ENCODE measurements at regions not wholly inside any gene's neighbourhood (a gene's known extent, or its start where the extent isn't known, plus 50 kb on each side); places are given as distances from the start of the nearest gene placed in this dataset.

DNA sequence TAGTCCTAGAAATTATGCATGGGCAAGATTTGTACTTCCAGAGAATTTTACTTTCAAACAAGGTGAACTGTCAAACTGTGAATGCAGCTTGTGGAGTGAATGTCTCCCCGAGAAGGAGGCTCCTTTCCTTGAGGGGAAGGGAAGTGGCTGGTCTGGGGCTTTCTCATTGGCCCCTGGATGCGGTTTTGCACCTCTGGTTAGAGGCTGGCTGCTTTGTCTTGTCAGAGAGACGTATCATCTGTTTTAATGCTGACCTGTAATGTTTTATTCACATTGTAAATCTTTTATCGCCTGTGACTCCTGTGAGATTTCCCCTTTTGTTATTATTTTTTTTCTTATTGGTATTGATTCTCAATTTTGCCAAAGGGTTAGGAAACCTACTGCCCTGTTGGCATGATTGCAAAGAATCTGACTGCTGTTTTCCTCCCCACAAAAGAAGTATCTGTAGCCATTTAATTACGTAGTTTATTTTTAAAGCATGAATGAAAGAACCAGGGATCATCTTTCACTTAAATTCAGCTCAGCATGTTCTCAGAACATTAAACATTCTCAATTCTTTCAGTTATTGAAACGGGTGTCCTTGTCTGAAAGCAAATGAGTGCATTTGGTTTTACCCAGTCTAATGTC lies 238.3 kb upstream of the NFE2L3 start:
- Histone ChIP-seq H3K27me3 (ENCODE audit: control insufficient read depth in 1 of 2, insufficient read depth in 2 of 2, low read length in 2 of 2) (peaks cover 5 to 7% of the 10 kb centered on the region in 2 donors), H3K27ac (ENCODE audit: low read length) (no peak overlapping the region), H3K4me3 (ENCODE audit: low read length in 2 of 2) (no peak overlapping the region)

DNA sequence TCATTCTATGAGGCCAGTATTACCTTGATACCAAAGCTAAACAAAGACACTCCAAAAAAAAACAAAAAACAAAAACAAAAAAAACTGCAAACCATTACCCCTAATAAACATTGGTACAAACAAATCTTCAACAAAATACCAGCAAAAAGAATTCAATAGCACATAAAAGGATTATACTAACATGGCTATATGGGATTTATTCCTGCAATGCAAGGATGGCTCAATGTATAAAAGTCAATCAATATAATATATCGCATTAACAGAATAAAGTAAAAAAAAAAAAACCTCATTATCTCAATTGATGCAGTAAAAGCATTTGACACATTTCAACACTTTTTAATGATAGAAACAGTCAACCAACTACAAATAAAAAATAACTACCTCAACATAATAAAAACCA lies 233.3 kb upstream of the NFE2L3 start:
- H3K4me3 ChIP-seq (ENCODE audit: low read length in 2 of 2) = no peak overlapping the region
- no peak overlapping the region for H3K9ac ChIP-seq (ENCODE audit: low read length in 2 of 2)
- no peaks in the 10 kb centered on the region for H3K4me1 ChIP-seq (ENCODE audit: control insufficient read depth, insufficient read depth, low read length)
- H3K36me3 ChIP-seq (ENCODE audit: control insufficient read depth in 2 of 2, insufficient read depth in 2 of 2, low read length in 2 of 2) = no peaks in the 10 kb centered on the region
- H3K9me3 ChIP-seq (ENCODE audit: control insufficient read depth in 2 of 2, low read length in 2 of 2) = no peaks in the 10 kb centered on the region
- H3K27ac ChIP-seq (ENCODE audit: low read length) = no peak overlapping the region
- H3K27me3 ChIP-seq (ENCODE audit: control insufficient read depth in 1 of 2, insufficient read depth in 2 of 2, low read length in 2 of 2) = peaks cover 5 to 7% of the 10 kb centered on the region in 2 donors

More for the DNA sequence above, 238.3 kb upstream of the NFE2L3 start:
- H3K9me3 ChIP-seq (ENCODE audit: control insufficient read depth in 2 of 2, low read length in 2 of 2) = no peaks in the 10 kb centered on the region
- no peak overlapping the region for H3K9ac ChIP-seq (ENCODE audit: low read length in 2 of 2)
- no peaks in the 10 kb centered on the region for H3K36me3 ChIP-seq (ENCODE audit: control insufficient read depth in 2 of 2, insufficient read depth in 2 of 2, low read length in 2 of 2)
- H3K4me1 ChIP-seq (ENCODE audit: control insufficient read depth, insufficient read depth, low read length) = no peaks in the 10 kb centered on the region

DNA sequence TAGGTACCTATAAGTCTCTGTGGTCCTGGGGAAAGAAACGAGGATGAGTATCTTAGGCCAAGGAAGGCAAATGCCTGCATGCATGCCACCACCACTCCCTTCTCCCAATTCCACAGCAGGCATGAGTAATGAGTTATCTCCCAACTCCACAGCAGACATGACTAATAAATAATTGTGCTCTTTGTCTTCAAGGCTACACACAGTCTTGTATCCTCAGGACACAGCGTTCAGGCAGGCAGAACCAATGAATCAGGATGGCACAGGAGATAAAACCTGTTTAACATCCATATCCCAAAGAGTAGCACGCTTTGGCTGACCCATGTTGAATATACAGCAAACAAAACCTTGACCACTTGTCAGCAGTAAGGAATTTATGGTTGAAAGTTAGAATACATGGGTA lies 229.7 kb upstream of the NFE2L3 start:
- Histone ChIP-seq H3K9me3 (ENCODE audit: control insufficient read depth in 2 of 2, low read length in 2 of 2) (no peaks in the 10 kb centered on the region), H3K27ac (ENCODE audit: low read length) (no peak overlapping the region), H3K4me3 (ENCODE audit: low read length in 2 of 2) (no peak overlapping the region), H3K27me3 (ENCODE audit: control insufficient read depth in 1 of 2, insufficient read depth in 2 of 2, low read length in 2 of 2) (no peaks in the 10 kb centered on the region), H3K4me1 (ENCODE audit: control insufficient read depth, insufficient read depth, low read length) (no peaks in the 10 kb centered on the region), H3K36me3 (ENCODE audit: control insufficient read depth in 2 of 2, insufficient read depth in 2 of 2, low read length in 2 of 2) (no peaks in the 10 kb centered on the region), H3K9ac (ENCODE audit: low read length in 2 of 2) (no peak overlapping the region)

DNA sequence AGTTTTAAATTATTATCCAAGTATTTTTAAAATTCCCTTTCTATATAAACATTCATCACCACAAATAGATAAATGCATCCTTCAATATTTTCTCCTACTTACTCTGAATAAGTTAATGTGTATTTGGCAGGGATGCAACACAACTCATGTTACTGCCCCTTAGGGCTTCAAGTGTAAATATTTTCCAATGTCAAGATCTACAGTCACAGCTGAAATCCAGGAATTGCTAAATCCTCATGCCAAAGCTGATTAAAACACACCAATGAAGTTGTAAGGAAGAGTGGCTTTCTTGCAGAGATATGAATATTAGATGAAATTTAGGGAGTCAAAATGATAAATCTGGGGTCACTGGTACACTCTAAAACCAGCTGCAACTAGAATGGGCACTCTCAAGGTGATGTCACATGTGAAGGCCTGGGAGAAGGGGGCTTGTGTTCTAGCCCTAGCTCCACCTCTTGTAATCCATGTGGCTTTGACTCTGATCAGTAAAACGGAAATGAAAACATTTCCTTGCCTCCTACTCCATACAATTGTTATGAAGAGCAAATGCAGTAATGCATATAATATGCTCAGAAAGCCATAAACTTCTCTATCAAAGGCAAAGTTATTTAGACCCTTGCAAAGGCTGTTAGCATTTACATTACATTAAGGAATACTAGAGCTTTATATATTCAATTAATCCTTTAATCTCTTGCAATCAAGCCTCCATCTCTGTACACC lies 228.1 kb upstream of the NFE2L3 start:
- Histone ChIP-seq H3K4me1 (ENCODE audit: control insufficient read depth, insufficient read depth, low read length) (no peaks in the 10 kb centered on the region), H3K36me3 (ENCODE audit: control insufficient read depth in 2 of 2, insufficient read depth in 2 of 2, low read length in 2 of 2) (no peaks in the 10 kb centered on the region), H3K27ac (ENCODE audit: low read length) (no peak overlapping the region), H3K9ac (ENCODE audit: low read length in 2 of 2) (no peak overlapping the region), H3K9me3 (ENCODE audit: control insufficient read depth in 2 of 2, low read length in 2 of 2) (no peaks in the 10 kb centered on the region), H3K27me3 (ENCODE audit: control insufficient read depth in 1 of 2, insufficient read depth in 2 of 2, low read length in 2 of 2) (no peaks in the 10 kb centered on the region), H3K4me3 (ENCODE audit: low read length in 2 of 2) (no peak overlapping the region)

DNA sequence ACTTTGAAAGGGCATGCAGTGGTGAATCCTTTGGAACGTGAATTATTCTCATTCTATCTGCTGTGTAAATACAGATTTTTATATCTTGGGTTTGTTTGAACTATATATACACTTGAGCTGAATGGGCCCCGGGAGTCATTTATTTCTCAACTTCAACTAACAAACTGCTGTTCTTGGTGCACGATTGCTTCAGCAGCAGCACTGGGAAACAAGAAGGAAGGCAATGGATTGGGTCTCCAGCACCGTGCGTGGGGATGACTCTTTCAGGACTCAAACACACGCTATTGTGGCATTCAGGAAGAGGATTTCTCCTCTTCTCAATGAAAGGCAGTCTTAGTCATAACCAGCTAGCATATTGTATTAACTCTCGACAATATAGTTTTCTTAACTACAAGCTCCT lies 226.0 kb upstream of the NFE2L3 start:
- Histone ChIP-seq H3K27me3 (ENCODE audit: control insufficient read depth in 1 of 2, insufficient read depth in 2 of 2, low read length in 2 of 2) (no peaks in the 10 kb centered on the region), H3K4me1 (ENCODE audit: control insufficient read depth, insufficient read depth, low read length) (no peaks in the 10 kb centered on the region), H3K36me3 (ENCODE audit: control insufficient read depth in 2 of 2, insufficient read depth in 2 of 2, low read length in 2 of 2) (no peaks in the 10 kb centered on the region), H3K9me3 (ENCODE audit: control insufficient read depth in 2 of 2, low read length in 2 of 2) (no peaks in the 10 kb centered on the region), H3K9ac (ENCODE audit: low read length in 2 of 2) (no peak overlapping the region), H3K27ac (ENCODE audit: low read length) (no peak overlapping the region), H3K4me3 (ENCODE audit: low read length in 2 of 2) (no peak overlapping the region)

DNA sequence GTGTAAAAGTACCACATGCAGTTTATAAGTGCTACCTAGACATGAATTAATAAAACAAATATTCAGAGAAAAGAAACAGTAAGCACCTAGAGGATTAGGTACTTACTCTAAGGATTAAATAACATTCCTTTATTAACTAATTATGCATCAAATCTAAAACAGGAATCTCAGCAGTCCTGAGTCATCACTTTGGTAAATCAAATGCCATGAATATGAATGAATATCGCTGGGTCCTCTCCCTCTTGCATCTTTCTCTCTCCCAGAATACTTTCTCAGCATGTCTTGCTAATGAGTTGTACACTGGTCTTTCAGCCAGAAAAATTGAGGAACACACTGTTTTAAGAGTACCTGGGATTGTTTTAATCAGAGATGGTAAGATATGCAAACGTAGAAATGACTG lies 225.5 kb upstream of the NFE2L3 start:
- Histone ChIP-seq H3K9me3 (ENCODE audit: control insufficient read depth in 2 of 2, low read length in 2 of 2) (no peaks in the 10 kb centered on the region), H3K9ac (ENCODE audit: low read length in 2 of 2) (no peak overlapping the region), H3K27ac (ENCODE audit: low read length) (no peak overlapping the region), H3K4me1 (ENCODE audit: control insufficient read depth, insufficient read depth, low read length) (no peaks in the 10 kb centered on the region), H3K27me3 (ENCODE audit: control insufficient read depth in 1 of 2, insufficient read depth in 2 of 2, low read length in 2 of 2) (peaks cover 0 to 1% of the 10 kb centered on the region in 2 donors), H3K36me3 (ENCODE audit: control insufficient read depth in 2 of 2, insufficient read depth in 2 of 2, low read length in 2 of 2) (no peaks in the 10 kb centered on the region), H3K4me3 (ENCODE audit: low read length in 2 of 2) (no peak overlapping the region)

DNA sequence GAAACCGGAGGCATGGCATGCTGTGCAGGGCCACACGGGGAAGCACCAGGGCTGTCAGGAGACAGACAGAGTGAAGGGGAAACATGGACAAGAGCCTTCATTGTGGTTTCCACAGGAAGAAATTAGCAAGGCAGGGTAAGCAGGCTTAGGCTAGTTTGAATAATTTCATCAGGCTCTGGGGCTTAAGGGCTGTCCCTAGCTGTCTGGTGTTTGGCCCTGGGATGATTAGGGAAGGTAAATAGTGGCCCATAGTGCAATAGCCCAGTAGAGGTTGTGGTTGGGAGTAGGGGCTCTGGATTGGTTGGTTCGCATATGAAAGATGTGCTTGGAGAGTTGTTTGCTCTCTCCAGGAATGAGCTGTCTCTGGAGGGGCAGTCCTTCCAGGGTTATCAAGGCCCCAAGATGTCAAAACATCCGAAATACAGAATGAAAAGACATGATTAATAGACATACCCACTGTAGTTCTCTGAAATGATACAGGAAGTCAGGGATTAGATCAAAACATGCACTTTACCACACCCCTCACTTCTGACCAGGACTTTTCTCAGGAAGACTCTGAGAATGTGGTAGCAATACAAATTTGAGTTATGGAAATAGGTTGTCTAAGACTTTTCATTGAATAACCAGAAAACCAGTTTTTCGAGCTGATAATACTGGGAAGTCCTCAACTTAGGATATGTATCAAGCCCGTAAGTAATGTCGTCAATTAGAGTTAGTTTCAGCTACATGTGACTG lies 224.9 kb upstream of the NFE2L3 start:
- H3K4me1 ChIP-seq (ENCODE audit: control insufficient read depth, insufficient read depth, low read length) = no peaks in the 10 kb centered on the region
- H3K27ac ChIP-seq (ENCODE audit: low read length) = no peak overlapping the region
- peaks cover 0 to 4% of the 10 kb centered on the region in 2 donors for H3K27me3 ChIP-seq (ENCODE audit: control insufficient read depth in 1 of 2, insufficient read depth in 2 of 2, low read length in 2 of 2)
- H3K9me3 ChIP-seq (ENCODE audit: control insufficient read depth in 2 of 2, low read length in 2 of 2) = no peaks in the 10 kb centered on the region
- no peak overlapping the region for H3K9ac ChIP-seq (ENCODE audit: low read length in 2 of 2)
- no peaks in the 10 kb centered on the region for H3K36me3 ChIP-seq (ENCODE audit: control insufficient read depth in 2 of 2, insufficient read depth in 2 of 2, low read length in 2 of 2)
- H3K4me3 ChIP-seq (ENCODE audit: low read length in 2 of 2) = no peak overlapping the region

DNA sequence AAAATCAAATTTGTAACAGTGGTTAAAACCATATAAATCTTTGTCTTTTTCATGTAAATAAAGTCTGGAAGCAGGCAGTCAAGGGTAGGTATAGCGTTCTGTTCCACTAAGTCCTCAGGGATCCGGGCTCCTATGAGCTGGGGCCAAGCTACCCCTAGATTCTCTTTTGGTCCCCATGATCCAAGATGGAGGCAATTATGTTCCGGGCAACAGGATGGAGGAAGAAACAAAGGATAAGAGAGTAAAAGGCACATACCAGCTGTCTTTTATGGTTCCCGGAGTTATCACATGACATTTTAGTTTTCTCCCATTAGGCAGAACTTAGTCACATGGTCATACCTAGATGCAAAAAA lies 224.4 kb upstream of the NFE2L3 start:
- H3K27ac ChIP-seq (ENCODE audit: low read length) = no peak overlapping the region
- no peaks in the 10 kb centered on the region for H3K4me1 ChIP-seq (ENCODE audit: control insufficient read depth, insufficient read depth, low read length)
- H3K9ac ChIP-seq (ENCODE audit: low read length in 2 of 2) = no peak overlapping the region
- H3K27me3 ChIP-seq (ENCODE audit: control insufficient read depth in 1 of 2, insufficient read depth in 2 of 2, low read length in 2 of 2) = peaks cover 0 to 4% of the 10 kb centered on the region in 2 donors
- no peak overlapping the region for H3K4me3 ChIP-seq (ENCODE audit: low read length in 2 of 2)
- no peaks in the 10 kb centered on the region for H3K9me3 ChIP-seq (ENCODE audit: control insufficient read depth in 2 of 2, low read length in 2 of 2)
- H3K36me3 ChIP-seq (ENCODE audit: control insufficient read depth in 2 of 2, insufficient read depth in 2 of 2, low read length in 2 of 2) = no peaks in the 10 kb centered on the region

DNA sequence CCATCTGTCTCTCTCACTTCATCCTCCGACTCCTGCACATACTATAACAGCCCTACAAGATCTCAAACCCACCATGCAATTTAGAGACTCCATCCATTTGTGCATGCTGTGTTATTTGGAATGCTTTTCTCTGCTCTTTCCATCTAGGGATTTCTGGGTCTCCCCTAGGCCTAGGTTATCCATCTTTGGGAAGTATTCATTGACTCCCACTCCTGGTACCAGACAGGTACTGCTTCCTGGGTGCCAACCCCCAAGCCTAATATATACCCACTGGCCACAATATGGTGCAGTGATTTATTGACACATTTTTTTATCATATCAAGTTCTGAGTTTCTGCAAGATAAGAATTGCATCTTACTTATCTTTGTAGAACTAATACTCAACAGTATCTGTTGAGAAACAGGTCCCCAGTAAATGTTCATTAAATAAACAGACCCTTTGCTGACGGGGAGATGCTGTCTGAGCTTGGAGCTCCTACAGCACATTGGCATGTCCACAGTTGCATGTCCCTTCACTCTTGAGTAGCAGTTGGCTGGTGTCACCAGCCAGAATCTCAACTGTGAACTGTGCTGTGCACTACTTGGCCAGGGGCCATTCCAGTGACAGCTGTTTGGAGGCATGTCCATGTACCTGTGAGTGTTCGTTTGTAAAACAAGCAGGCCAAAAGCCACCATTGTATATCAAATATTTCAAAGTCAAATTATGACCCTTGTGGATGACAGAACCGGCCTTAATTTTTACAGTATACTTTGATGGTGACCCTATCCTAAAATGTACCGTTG lies 223.3 kb upstream of the NFE2L3 start:
- Histone ChIP-seq H3K4me3 (ENCODE audit: low read length in 2 of 2) (no peak overlapping the region), H3K9ac (ENCODE audit: low read length in 2 of 2) (no peak overlapping the region)

DNA sequence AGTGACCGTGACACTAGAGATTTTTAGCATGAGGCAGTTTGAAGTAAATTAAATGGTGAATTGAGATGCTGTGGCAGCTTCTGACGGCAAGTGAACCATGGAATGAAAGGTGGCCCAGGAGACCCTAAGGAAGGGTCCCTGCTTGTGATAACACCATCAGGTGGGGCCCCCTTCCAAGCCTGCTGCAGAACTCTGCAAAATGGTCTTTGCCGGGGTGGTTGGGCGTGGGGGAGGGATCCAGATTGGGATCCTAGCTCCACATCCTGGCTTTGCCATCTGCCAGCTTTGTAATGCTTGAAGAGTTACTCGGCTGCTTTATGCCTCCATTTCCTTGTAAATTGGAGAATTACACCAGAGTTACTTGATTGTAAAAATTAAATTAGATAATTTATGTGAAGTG lies 222.6 kb upstream of the NFE2L3 start:
- peaks cover 0 to 4% of the 10 kb centered on the region in 2 donors for H3K27me3 ChIP-seq (ENCODE audit: control insufficient read depth in 1 of 2, insufficient read depth in 2 of 2, low read length in 2 of 2)
- no peak overlapping the region for H3K9ac ChIP-seq (ENCODE audit: low read length in 2 of 2)
- no peak overlapping the region for H3K4me3 ChIP-seq (ENCODE audit: low read length in 2 of 2)
- no peak overlapping the region for H3K27ac ChIP-seq (ENCODE audit: low read length)
- no peaks in the 10 kb centered on the region for H3K9me3 ChIP-seq (ENCODE audit: control insufficient read depth in 2 of 2, low read length in 2 of 2)
- no peaks in the 10 kb centered on the region for H3K36me3 ChIP-seq (ENCODE audit: control insufficient read depth in 2 of 2, insufficient read depth in 2 of 2, low read length in 2 of 2)
- no peaks in the 10 kb centered on the region for H3K4me1 ChIP-seq (ENCODE audit: control insufficient read depth, insufficient read depth, low read length)

More for the DNA sequence above, 223.3 kb upstream of the NFE2L3 start:
- no peaks in the 10 kb centered on the region for H3K36me3 ChIP-seq (ENCODE audit: control insufficient read depth in 2 of 2, insufficient read depth in 2 of 2, low read length in 2 of 2)
- H3K27ac ChIP-seq (ENCODE audit: low read length) = no peak overlapping the region
- peaks cover 0 to 4% of the 10 kb centered on the region in 2 donors for H3K27me3 ChIP-seq (ENCODE audit: control insufficient read depth in 1 of 2, insufficient read depth in 2 of 2, low read length in 2 of 2)
- no peaks in the 10 kb centered on the region for H3K4me1 ChIP-seq (ENCODE audit: control insufficient read depth, insufficient read depth, low read length)
- H3K9me3 ChIP-seq (ENCODE audit: control insufficient read depth in 2 of 2, low read length in 2 of 2) = no peaks in the 10 kb centered on the region

All from stomach smooth muscle (tissue), 2 donors.